GM21619 (cell line): ENCODE measurements at regions not wholly inside any gene's neighbourhood (a gene's known extent, or its start where the extent isn't known, plus 50 kb on each side); places are given as distances from the start of the nearest gene placed in this dataset.
"Not testable (repeated sequence)": the region's sequence is repeated elsewhere in the genome, so short reads cannot be mapped to it uniquely, and the experiment has no call there.

Experiments used
- ATAC-seq: cut with Tn5 transposase; IDR thresholded peaks from one replicate; pipeline ENCODE4 v1.9.1; 2021; ENCODE audit not compliant: unreplicated experiment

DNA sequence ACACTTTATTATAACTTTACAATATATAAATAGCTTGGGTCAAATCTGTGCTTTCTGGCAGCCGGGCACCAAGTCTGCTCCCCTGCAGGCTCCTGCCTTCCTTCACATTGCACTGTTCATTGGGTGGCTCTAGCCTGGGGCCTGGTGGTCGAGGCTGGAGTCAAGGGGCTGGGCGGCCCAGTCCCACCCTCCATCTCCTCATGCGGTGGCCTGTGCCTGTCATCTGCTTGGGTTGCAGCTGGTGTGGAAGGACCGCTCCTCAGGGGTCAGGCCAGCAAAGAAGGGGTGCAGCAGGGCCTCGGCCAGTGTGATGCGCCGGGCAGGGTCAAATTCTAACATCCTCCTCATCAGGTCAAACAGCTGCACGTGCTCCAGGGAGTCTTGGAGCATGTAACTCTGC is 106.7 kb upstream of the SLC24A2 start:
- not testable (repeated sequence) for ATAC-seq

DNA sequence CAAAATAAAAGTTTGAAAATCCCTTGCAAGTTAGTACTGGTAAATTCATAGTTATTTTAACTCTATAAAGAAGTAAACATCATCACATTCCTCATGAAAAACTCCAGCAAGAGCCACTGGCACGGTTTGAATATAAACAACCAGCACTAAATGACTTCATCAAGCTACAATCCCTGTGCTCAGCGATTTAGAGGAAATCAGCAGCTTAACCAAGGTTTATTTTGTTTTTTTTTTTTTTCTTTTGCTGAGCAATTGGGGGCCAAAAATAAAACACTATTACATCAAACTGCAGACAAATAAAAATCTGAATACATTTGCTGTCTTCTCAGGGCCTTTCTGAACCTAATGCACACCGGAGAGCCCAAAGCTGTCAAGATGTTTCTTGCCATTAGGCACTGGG is 106.2 kb upstream of the SLC24A2 start:
- ATAC-seq: no peak

DNA sequence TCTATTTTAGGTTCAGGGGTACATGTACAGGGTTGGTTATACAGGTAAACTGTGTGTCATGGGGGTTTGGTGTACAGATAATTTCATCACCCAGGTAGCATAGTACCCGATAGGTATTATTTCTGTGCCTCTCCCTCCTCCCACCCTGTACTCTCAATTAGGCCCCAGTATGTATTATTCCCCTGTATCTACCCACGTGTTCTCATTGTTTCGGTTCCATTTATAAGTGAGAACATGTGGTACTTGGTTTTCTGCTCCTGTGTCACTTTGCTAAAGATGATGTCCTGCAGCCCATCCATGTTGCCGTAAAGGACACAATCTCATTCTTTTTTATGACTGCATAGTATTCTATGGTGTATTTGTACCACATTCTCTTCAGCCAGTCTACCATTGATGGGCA is 96.8 kb upstream of the SLC24A2 start:
- ATAC-seq: no peak

DNA sequence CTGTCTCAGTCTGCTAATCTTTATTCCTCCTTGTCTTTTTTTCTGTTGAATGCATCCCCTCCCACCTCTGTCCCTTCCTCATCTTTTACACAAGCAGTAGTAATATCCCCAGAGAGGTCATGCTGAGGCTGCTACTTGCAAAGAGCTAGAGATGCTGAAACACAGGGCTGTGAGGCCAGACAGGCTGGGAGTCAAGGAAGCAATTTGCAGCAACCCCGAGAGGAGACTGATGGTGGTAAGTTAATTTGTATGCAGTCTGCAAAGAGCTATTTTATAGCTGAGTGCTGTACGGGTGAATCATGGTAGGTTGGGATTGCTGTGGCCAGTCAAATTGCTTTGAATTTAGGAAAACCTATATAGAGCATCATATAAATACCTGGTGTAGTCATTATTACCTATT is 90.2 kb upstream of the SLC24A2 start:
- no peak for ATAC-seq

DNA sequence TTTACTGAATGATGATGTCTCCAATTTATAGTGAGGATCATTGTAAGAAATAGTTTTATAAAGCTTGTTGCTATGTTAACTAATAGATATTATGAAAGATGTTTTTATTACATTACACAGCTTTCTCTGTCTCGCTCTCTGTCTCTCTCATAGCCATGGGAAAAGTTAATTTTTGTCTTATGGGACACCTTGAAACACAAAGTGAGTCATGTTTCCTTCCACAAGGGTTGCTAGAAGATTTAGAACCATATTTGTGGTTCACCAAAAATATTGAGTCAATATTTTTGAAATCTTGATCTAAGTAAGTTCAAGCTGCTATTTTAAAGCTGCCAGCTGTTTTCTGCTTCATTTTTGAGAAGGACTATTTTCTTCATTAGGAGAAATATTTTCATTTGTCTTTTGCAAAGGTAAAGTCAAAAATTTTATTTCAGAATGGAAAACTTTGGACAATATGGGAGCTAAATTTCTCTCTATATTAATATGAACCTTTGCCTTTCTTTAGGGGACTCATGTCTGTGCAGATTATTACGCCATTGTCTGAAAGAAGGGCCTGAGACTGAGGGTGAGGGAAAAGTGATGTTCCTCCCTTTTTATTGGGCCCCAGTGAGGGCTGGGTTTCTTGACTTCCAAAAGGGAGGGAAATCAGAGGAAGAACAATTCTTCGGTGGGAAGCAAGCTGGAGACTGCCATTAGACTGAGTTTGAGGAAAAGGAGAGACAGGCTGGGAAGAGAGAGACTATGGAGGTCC is 87.9 kb upstream of the SLC24A2 start:
- ATAC-seq: no peak

DNA sequence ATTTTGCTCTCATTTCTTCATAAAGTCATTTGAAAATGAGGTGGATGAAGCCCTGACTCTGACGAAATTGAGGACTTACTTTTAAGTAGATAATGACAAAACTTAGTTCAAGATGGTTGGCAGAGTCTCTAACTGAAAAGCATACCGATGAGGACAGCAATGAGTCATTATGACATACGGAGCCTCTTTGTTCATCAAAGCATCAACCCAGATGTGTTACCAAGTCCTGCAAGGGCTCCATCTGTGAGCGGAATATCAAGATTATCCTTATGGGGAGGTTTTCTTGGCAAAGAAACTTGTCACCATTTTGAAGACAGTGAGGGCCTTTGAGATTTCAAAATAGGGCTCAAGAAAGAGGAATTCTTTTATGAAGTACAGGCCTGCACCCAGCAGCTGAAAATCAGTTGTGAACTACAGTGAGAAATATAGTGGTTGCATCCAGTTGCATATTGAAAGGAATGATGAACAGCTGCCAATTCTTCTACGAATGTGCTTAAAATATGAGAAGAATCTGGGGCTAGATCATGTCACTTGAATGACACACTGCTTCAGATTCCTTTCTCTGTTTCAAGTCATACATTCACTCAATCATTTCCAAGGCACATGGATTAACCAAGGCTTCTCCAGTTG is 86.6 kb upstream of the SLC24A2 start:
- no peak for ATAC-seq

DNA sequence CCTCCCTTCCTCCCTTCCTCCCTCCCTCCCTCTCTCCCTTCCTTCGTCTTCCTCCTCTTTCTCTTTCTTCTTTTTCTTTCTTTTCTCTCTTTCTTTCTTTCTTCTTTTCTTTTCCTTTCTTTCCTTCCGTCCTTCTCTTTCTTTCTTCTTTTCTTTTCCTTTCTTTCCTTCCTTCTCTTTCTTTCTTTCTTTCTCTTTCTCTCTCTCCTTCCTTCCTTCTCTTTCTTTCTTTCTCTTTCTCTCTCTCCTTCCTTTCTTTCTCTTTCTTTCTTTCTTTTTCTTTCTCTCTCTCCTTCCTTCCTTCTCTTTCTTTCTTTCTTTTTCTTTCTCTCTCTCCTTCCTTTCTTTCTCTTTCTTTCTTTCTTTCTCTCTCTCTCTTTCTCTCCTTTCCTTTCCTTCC is 84.4 kb upstream of the SLC24A2 start:
- ATAC-seq: not testable (repeated sequence)

DNA sequence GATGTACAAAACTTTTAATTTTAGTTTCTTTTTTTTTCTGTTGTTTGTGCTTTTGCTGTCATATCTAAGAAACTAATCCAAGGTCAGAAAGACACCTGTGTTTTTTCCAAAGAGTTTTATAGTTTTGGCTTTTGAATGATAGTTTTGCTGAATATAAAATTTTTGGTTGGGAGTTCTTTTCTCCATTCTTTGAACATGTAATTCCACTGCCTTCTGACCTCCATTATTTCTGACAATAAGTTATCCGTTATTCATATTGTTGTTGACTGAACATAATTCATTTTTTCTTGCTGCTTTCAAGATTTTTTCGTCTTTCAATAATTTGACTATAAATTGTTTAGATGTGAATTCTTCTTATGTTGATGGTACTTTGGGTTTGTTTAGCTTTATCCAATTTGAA is 82.2 kb upstream of the SLC24A2 start:
- no peak for ATAC-seq

DNA sequence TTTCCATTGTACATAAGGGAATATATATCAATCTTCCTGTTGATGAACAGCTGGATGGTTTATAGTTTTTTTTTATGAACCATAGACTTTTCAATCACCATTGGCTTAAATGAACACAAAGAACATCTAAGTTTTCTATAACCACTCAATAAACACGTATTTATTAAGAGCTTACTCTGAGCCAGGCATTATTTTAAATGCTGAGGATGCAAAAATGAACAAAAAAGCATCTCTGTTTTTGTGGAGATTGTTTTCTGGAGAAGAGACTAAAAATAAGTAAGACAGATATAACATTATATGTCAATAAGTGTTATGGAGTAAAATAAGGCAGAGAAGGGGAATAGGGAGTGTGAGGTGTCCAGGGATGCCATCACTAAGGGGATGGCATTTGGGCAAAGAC is 52.1 kb upstream of the SLC24A2 start:
- ATAC-seq: no peak
